ENCODE measurements at regions not wholly inside any gene's neighbourhood (a gene's known extent, or its start where the extent isn't known, plus 50 kb on each side); places are given as distances from the start of the nearest gene placed in this dataset.

DNA sequence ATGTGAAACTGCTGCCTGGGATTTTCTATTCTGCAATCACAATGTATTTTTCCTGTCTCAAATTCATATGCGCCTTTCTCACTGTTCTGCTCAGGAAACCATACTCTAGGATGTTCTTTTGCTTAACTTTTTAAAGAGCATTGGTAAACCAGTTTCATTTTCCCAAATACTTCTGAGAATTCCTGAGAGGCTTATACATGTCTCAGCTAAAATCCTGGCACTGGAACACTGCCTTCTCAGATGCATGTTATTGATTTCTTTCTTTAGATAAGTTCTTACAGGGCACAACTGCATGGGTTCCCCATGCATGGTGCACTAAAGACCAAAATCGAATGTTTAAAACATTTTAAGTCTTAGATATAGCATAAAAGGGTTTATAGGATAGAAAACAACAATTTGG is 178.3 kb upstream of the PLSCR5 start:
- DNase-seq (ENCODE audit: low read depth, low spot score) (no peak), ATAC-seq (no peak)
- intact Hi-C loops (cut with micrococcal nuclease): no loop called here
- H3K4me2 ChIP-seq (ENCODE audit: low read length): no peak overlapping the region
- H3K27ac ChIP-seq (ENCODE audit: low read depth, low read length): no peak overlapping the region
- H3K9me3 ChIP-seq (ENCODE audit: control insufficient read depth in 1 of 2, insufficient read depth in 1 of 2, low read depth in 1 of 2, low read length in 2 of 2): no peaks in the 10 kb centered on the region
- no peaks in the 10 kb centered on the region for H4K20me1 ChIP-seq (ENCODE audit: insufficient read depth)
- H3K36me3 ChIP-seq (ENCODE audit: control insufficient read depth in 1 of 2, insufficient read depth in 2 of 2, low read length in 2 of 2): no peaks in the 10 kb centered on the region
- BruUV-seq (replicated peaks): no TSS peak
- no peaks in the 10 kb centered on the region for H3K27me3 ChIP-seq (ENCODE audit: insufficient read depth, low read length)
- TF ChIP-seq POLR2A (IDR thresholded peaks at IDR 0.05; ENCODE audit: borderline replicate concordance, extremely low read depth, insufficient read depth, insufficient read length): no peak
- TF ChIP-seq ELF1 (IDR thresholded peaks at IDR 0.05; ENCODE audit: borderline replicate concordance, low read depth): no peak
- TF ChIP-seq, protein P1, sequence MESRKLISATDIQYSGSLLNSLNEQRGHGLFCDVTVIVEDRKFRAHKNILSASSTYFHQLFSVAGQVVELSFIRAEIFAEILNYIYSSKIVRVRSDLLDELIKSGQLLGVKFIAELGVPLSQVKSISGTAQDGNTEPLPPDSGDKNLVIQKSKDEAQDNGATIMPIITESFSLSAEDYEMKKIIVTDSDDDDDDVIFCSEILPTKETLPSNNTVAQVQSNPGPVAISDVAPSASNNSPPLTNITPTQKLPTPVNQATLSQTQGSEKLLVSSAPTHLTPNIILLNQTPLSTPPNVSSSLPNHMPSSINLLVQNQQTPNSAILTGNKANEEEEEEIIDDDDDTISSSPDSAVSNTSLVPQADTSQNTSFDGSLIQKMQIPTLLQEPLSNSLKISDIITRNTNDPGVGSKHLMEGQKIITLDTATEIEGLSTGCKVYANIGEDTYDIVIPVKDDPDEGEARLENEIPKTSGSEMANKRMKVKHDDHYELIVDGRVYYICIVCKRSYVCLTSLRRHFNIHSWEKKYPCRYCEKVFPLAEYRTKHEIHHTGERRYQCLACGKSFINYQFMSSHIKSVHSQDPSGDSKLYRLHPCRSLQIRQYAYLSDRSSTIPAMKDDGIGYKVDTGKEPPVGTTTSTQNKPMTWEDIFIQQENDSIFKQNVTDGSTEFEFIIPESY (IDR thresholded peaks at IDR 0.05; ENCODE audit: extremely low read depth, insufficient replicate concordance, low read length): no peak
- no peak for TF ChIP-seq SIN3A (IDR thresholded peaks at IDR 0.05; ENCODE audit: low read depth)
- TF ChIP-seq YY1 (IDR thresholded peaks at IDR 0.05; ENCODE audit: extremely low read depth, insufficient replicate concordance, low read depth, low read length): no peak
- no peak for TF ChIP-seq RAD21 (IDR thresholded peaks at IDR 0.05; ENCODE audit: low read depth)
- TF ChIP-seq ZNF274 (IDR thresholded peaks at IDR 0.05; ENCODE audit: low read depth, low read length): no peak
- TF ChIP-seq EGR1 (IDR thresholded peaks at IDR 0.05; ENCODE audit: low read depth): no peak
- TF ChIP-seq, protein P2, sequence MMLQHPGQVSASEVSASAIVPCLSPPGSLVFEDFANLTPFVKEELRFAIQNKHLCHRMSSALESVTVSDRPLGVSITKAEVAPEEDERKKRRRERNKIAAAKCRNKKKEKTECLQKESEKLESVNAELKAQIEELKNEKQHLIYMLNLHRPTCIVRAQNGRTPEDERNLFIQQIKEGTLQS (IDR thresholded peaks at IDR 0.05): no peak
- no peak for TF ChIP-seq EZH2phosphoT487 (IDR thresholded peaks at IDR 0.05; ENCODE audit: borderline replicate concordance)
- TF ChIP-seq, protein P3, sequence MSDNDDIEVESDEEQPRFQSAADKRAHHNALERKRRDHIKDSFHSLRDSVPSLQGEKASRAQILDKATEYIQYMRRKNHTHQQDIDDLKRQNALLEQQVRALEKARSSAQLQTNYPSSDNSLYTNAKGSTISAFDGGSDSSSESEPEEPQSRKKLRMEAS (IDR thresholded peaks at IDR 0.05): no peak
- TF ChIP-seq CEBPB (IDR thresholded peaks at IDR 0.05; ENCODE audit: low read depth): no peak
- no peak for TF ChIP-seq CBX3 (IDR thresholded peaks at IDR 0.05; ENCODE audit: low read depth)
- TF ChIP-seq, protein P4, sequence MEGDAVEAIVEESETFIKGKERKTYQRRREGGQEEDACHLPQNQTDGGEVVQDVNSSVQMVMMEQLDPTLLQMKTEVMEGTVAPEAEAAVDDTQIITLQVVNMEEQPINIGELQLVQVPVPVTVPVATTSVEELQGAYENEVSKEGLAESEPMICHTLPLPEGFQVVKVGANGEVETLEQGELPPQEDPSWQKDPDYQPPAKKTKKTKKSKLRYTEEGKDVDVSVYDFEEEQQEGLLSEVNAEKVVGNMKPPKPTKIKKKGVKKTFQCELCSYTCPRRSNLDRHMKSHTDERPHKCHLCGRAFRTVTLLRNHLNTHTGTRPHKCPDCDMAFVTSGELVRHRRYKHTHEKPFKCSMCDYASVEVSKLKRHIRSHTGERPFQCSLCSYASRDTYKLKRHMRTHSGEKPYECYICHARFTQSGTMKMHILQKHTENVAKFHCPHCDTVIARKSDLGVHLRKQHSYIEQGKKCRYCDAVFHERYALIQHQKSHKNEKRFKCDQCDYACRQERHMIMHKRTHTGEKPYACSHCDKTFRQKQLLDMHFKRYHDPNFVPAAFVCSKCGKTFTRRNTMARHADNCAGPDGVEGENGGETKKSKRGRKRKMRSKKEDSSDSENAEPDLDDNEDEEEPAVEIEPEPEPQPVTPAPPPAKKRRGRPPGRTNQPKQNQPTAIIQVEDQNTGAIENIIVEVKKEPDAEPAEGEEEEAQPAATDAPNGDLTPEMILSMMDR (IDR thresholded peaks at IDR 0.05 in 2 of 3, conservative IDR thresholded peaks at IDR 0.05 in 1 of 3; ENCODE audit: borderline replicate concordance in 1 of 3, insufficient read depth in 1 of 3, low read depth in 2 of 3, low read length in 2 of 3): no peak
- no peak for TF ChIP-seq POLR2AphosphoS5 (IDR thresholded peaks at IDR 0.05; ENCODE audit: low read depth, low read length)
- no peaks in the 10 kb centered on the region for H3K9me2 ChIP-seq (ENCODE audit: insufficient read depth)
- no peaks in the 10 kb centered on the region for H3K4me1 ChIP-seq (ENCODE audit: control insufficient read depth in 1 of 2, insufficient read depth in 2 of 2, low read length in 2 of 2)
- ChIA-PET RAD21 (ENCODE audit: low non-redundant PET in 1 of 2, low total read pairs in 2 of 2, uncharacterized antibody in 2 of 2, unreplicated experiment in 2 of 2) (no interaction called here), POLR2A (no interaction called here), CTCF (no interaction called here)
- no peak overlapping the region for H2AFZ ChIP-seq (ENCODE audit: low read depth, low read length, poor library complexity, severe bottlenecking)
- H3K9ac ChIP-seq (ENCODE audit: low read length): no peak overlapping the region
- no peak overlapping the region for H3K4me3 ChIP-seq (replicated peaks in 1 of 2; ENCODE audit: low read depth in 1 of 2, low read length in 2 of 2)
- no peaks in the 10 kb centered on the region for H3K79me2 ChIP-seq (ENCODE audit: insufficient read depth, low read length)
